H1 (cell line): ENCODE measurements at regions not wholly inside any gene's neighbourhood (a gene's known extent, or its start where the extent isn't known, plus 50 kb on each side); places are given as distances from the start of the nearest gene placed in this dataset.

ENCODE experiments used
- CTCF ChIA-PET: fragments of 300-600 bp; sonication (Branson Sonifier 250); formaldehyde crosslinking; loops from one replicate; lab custom pipeline; 2021; ENCODE audit not compliant: partially characterized antibody; lab: Charles Lee
- POLR2A ChIA-PET: fragments of 300-600 bp; sonication (Branson Sonifier 250); formaldehyde crosslinking; loops from one replicate; lab custom pipeline; 2021; ENCODE audit warnings: inconsistent platforms; ENCODE audit not compliant: partially characterized antibody; lab: Charles Lee
- DNase-seq, 2 experiments: peaks; one replicate each; pipeline versions ENCODE4 v3.0.0 to v3.0.0-alpha.2; 2010 to 2022; ENCODE audit warnings: low spot score in 2 of 2, low read depth in 1 of 2, mixed read lengths in 1 of 2
- FAIRE-seq: peaks from 2 replicates; lab custom pipeline; 2011; peaks lifted over from hg19 to GRCh38; lab: Jason Lieb, UNC
- H2AFZ ChIP-seq: 2 replicates; pipeline ENCODE4 v1.8.1; 2012; ENCODE audit warnings: low read length, inconsistent platforms
- H2AK5ac ChIP-seq: 2 replicates; pipeline ENCODE4 v1.6.1; 2013; ENCODE audit warnings: low read depth, low read length
- H2BK120ac ChIP-seq: replicated peaks from 2 replicates; pipeline ENCODE3; 2013; ENCODE audit warnings: low read depth, low read length, inconsistent platforms
- H2BK12ac ChIP-seq: 2 replicates; pipeline ENCODE4 v1.6.1; 2013; ENCODE audit warnings: low read depth, low read length
- H2BK15ac ChIP-seq: 2 replicates; pipeline ENCODE4 v1.6.1; 2013; ENCODE audit warnings: low read length
- H2BK20ac ChIP-seq: 2 replicates; pipeline ENCODE4 v1.6.1; 2013; ENCODE audit warnings: low read length
- H2BK5ac ChIP-seq: 2 replicates; pipeline ENCODE4 v1.6.1; 2013; ENCODE audit warnings: low read depth, low read length
- H3K14ac ChIP-seq: 2 replicates; pipeline ENCODE4 v1.6.1; 2013; ENCODE audit warnings: inconsistent platforms; ENCODE audit not compliant: insufficient read length
- H3K18ac ChIP-seq: 2 replicates; pipeline ENCODE4 v1.6.1; 2013; ENCODE audit warnings: low read length; ENCODE audit errors: extremely low read depth
- H3K23ac ChIP-seq: 2 replicates; pipeline ENCODE4 v1.6.1; 2013; ENCODE audit warnings: inconsistent platforms; ENCODE audit not compliant: insufficient read length
- H3K23me2 ChIP-seq: 2 replicates; pipeline ENCODE4 v1.6.1; 2013; ENCODE audit warnings: low read depth, low read length
- H3K27ac ChIP-seq: 2 replicates; pipeline ENCODE4 v1.6.1; 2011; ENCODE audit warnings: low read depth, low read length, inconsistent platforms
- H3K27me3 ChIP-seq, 4 experiments: replicated peaks in 1 of 4; 1 replicate in 1 of 4; 2 replicates in 3 of 4; pipeline versions ENCODE4 v1.6.1 to v1.8.1; 2011 to 2013; ENCODE audit warnings: low read length in 3 of 4, mild to moderate bottlenecking in 3 of 4, inconsistent platforms in 2 of 4, mixed read lengths in 2 of 4, moderate library complexity in 1 of 4; ENCODE audit not compliant: control insufficient read depth in 3 of 4, insufficient read depth in 3 of 4; ENCODE audit errors: extremely low read depth in 1 of 4
- H3K36me3 ChIP-seq, 4 experiments: 2 replicates each; pipeline versions ENCODE4 v1.6.1 to v1.8.1; 2011 to 2013; ENCODE audit warnings: mild to moderate bottlenecking in 4 of 4, low read length in 3 of 4, moderate library complexity in 2 of 4, control low read depth in 1 of 4, inconsistent platforms in 1 of 4; ENCODE audit not compliant: insufficient read depth in 4 of 4, control insufficient read depth in 2 of 4
- H3K4ac ChIP-seq: replicated peaks from 2 replicates; pipeline ENCODE3; 2013; ENCODE audit warnings: low read length, low read depth, mixed read lengths, inconsistent platforms; ENCODE audit not compliant: insufficient read length
- H3K4me1 ChIP-seq, 4 experiments: replicated peaks in 1 of 4; 1 replicate in 1 of 4; 2 replicates in 3 of 4; pipeline versions ENCODE4 v1.6.1 to v1.8.1; 2011 to 2013; ENCODE audit warnings: low read length in 3 of 4, inconsistent platforms in 2 of 4, mixed read lengths in 1 of 4; ENCODE audit not compliant: insufficient read depth in 4 of 4, control insufficient read depth in 3 of 4
- H3K4me2 ChIP-seq, 2 experiments: 2 replicates each; pipeline versions ENCODE4 v1.6.1 to v1.8.1; 2011 to 2013; ENCODE audit warnings: low read depth in 2 of 2, low read length in 2 of 2, control low read depth in 1 of 2, inconsistent platforms in 1 of 2, mild to moderate bottlenecking in 1 of 2; ENCODE audit not compliant: insufficient read depth in 1 of 2
- H3K4me3 ChIP-seq, 4 experiments: fragments of 200-600, 300-600 bp in 1 of 4; sonication (generic), shearing (Covaris generic), sonication (Bioruptor Twin) in 1 of 4; 2 replicates each; pipeline versions ENCODE4 v1.5.1 to v1.8.1; 2011 to 2016; ENCODE audit warnings: low read length in 4 of 4, low read depth in 3 of 4, control low read depth in 2 of 4, inconsistent platforms in 2 of 4, mild to moderate bottlenecking in 2 of 4, mixed read lengths in 1 of 4, moderate library complexity in 1 of 4; ENCODE audit not compliant: insufficient read depth in 2 of 4; ENCODE audit errors: extremely low read depth in 1 of 4
- H3K56ac ChIP-seq: replicated peaks from 2 replicates; pipeline ENCODE3; 2013; ENCODE audit warnings: low read depth, mild to moderate bottlenecking, mixed read lengths, low read length, inconsistent platforms; ENCODE audit not compliant: insufficient read length
- H3K79me1 ChIP-seq: 2 replicates; pipeline ENCODE4 v1.6.1; 2013; ENCODE audit warnings: low read depth, low read length, control low read depth
- H3K79me2 ChIP-seq, 2 experiments: 2 replicates each; pipeline versions ENCODE4 v1.6.1 to v1.8.1; 2012 to 2013; ENCODE audit warnings: low read length in 2 of 2, mild to moderate bottlenecking in 2 of 2, inconsistent platforms in 1 of 2; ENCODE audit not compliant: insufficient read depth in 2 of 2, control insufficient read depth in 1 of 2
- H3K9ac ChIP-seq, 4 experiments: replicated peaks in 1 of 4; 1 replicate in 1 of 4; 2 replicates in 3 of 4; pipeline versions ENCODE4 v1.6.1 to v1.8.1; 2011 to 2013; ENCODE audit warnings: low read depth in 3 of 4, low read length in 3 of 4, control low read depth in 2 of 4, mild to moderate bottlenecking in 2 of 4, moderate library complexity in 2 of 4, inconsistent platforms in 1 of 4; ENCODE audit errors: extremely low read depth in 1 of 4
- H3K9me3 ChIP-seq, 2 experiments: 2 replicates each; pipeline versions ENCODE4 v1.6.1 to v1.8.1; 2012 to 2013; ENCODE audit warnings: mild to moderate bottlenecking in 2 of 2, moderate library complexity in 2 of 2, control low read depth in 1 of 2, inconsistent platforms in 1 of 2, low read depth in 1 of 2, low read length in 1 of 2, mixed read lengths in 1 of 2; ENCODE audit not compliant: insufficient read depth in 2 of 2
- H4K20me1 ChIP-seq, 2 experiments: replicated peaks in 1 of 2; 2 replicates each; pipeline versions ENCODE3 to v1.8.1; 2011 to 2013; ENCODE audit warnings: inconsistent platforms in 2 of 2, low read length in 2 of 2, mild to moderate bottlenecking in 1 of 2; ENCODE audit not compliant: insufficient read depth in 2 of 2, control insufficient read depth in 1 of 2
- H4K5ac ChIP-seq: 2 replicates; pipeline ENCODE4 v1.6.1; 2013; ENCODE audit warnings: low read length, low read depth, mixed read lengths, inconsistent platforms; ENCODE audit not compliant: insufficient read length
- H4K8ac ChIP-seq: 2 replicates; pipeline ENCODE4 v1.8.0; 2013; ENCODE audit warnings: mild to moderate bottlenecking, moderate library complexity, low read length, inconsistent platforms; ENCODE audit not compliant: insufficient read depth; ENCODE audit errors: extremely low read depth
- H4K91ac ChIP-seq: replicated peaks from 2 replicates; pipeline ENCODE3; 2013; ENCODE audit warnings: low read length, mixed read lengths, inconsistent platforms; ENCODE audit not compliant: insufficient read length
- MAFK ChIP-seq: IDR thresholded peaks from 2 replicates; pipeline ENCODE4 v1.6.1; 2012; ENCODE audit warnings: low read depth, mild to moderate bottlenecking, improper control_type of control experiment, low read length
- PHF8 ChIP-seq: fragments of 200-600 bp; sonication (generic); conservative IDR thresholded peaks from 2 replicates; pipeline ENCODE4 v1.7.1; 2012; ENCODE audit warnings: low read depth, mild to moderate bottlenecking, inconsistent platforms, low read length, moderate library complexity
- SIX5 ChIP-seq: IDR thresholded peaks from 2 replicates; pipeline ENCODE4 v1.6.1; 2011; ENCODE audit warnings: mild to moderate bottlenecking, low read depth, low read length
- WGBS, 2 experiments: shearing (Covaris generic) in 1 of 2; methylation state at CpG; one replicate each; pipeline versions ENCODE4 v1.1.6 to v1.1.7; 2013 to 2015; ENCODE audit warnings: low lambda C conversion rate in 2 of 2, mixed read lengths in 2 of 2, inconsistent platforms in 1 of 2, low coverage in 1 of 2, missing lambda C conversion rate in 1 of 2; ENCODE audit not compliant: insufficient replicate concordance in 2 of 2, insufficient coverage in 1 of 2, insufficient read length in 1 of 2; ENCODE audit errors: extremely low coverage in 1 of 2, missing lambda C conversion rate in 1 of 2; 5-methylcytosine and 5-hydroxymethylcytosine counted together

DNA sequence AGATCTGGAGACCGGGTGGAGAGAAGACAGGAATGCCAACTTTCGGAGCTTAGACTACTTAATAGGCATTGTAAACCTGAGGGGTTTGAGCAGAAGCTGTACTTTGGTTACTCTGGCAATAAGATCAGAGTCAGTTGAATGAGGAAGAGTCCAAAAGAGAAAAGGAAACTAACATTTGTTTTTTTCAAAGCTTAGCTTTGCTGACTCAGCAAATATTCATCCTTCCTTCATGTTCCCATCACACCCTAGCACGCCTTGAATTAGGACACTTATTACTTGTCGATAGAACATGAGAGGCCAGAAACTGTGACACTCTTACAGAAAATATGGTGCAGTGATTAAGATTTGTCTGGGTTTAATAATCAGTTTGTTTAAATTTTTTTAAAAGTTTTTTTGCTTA, 266.9 kb upstream of the ATP2B1 start:
- Histone ChIP-seq H2BK12ac (no peak overlapping the region), H4K5ac (no peak overlapping the region)
- CTCF ChIA-PET, result interaction anchor here (0.9 kb wide), 1 partner anchor 14 kb away, joined by 3 read pairs; no protein-coding TSS in a partner anchor

More for the DNA sequence above, 266.9 kb upstream of the ATP2B1 start:
- Histone ChIP-seq H3K79me1 (no peaks in the 10 kb centered on the region), H3K4me2 (no peak overlapping the region), H2BK15ac (no peak overlapping the region), H2BK20ac (no peak overlapping the region), H2AK5ac (no peak overlapping the region), H3K23me2 (no peaks in the 10 kb centered on the region; the same call in 1 of the 2 replicates), H3K23ac (no peak overlapping the region), H3K14ac (no peak overlapping the region), H3K56ac (no peak overlapping the region), H2BK120ac (no peak overlapping the region), H3K4me3 (no peak overlapping the region), H3K9ac (no peak overlapping the region), H3K4ac (no peak overlapping the region), H2AFZ (no peak overlapping the region), H3K4me1 (peaks cover 0 to 3% (median 0%) of the 10 kb centered on the region in 4 experiments; a peak in 2 of 7 replicates), H4K91ac (no peak overlapping the region), H3K9me3 (no peaks in the 10 kb centered on the region), H3K27me3 (no peaks in the 10 kb centered on the region), H3K18ac (no peak overlapping the region), H3K36me3 (no peaks in the 10 kb centered on the region), H4K8ac (no peak overlapping the region), H2BK5ac (no peak overlapping the region), H4K20me1 (no peaks in the 10 kb centered on the region), H3K79me2 (no peaks in the 10 kb centered on the region), H3K27ac (no peak overlapping the region)
- POLR2A ChIA-PET, result no interaction called here
- no peak for TF ChIP-seq SIX5
- no peak for TF ChIP-seq PHF8
- TF ChIP-seq MAFK, result peak; percentile 100
- 94% methylated on average over 4 of the region's 4 CpGs; no CpG with 5 or more reads in 1 of the 2 experiments for WGBS, 2 experiments
- DNase-seq, result no peak
- FAIRE-seq, result no peak
